H7 (cell line): ENCODE measurements at regions not wholly inside any gene's neighbourhood (a gene's known extent, or its start where the extent isn't known, plus 50 kb on each side); places are given as distances from the start of the nearest gene placed in this dataset.
"Not testable (repeated sequence)": the region's sequence is repeated elsewhere in the genome, so short reads cannot be mapped to it uniquely, and the experiment has no call there.

Source experiments
- DNase-seq: peaks from one replicate; pipeline ENCODE4 v3.0.0; 2012
- H3K27me3 ChIP-seq: 2 replicates; pipeline ENCODE4 v1.6.0; 2011; ENCODE audit warnings: mild to moderate bottlenecking, low read length; ENCODE audit not compliant: control insufficient read depth, insufficient read depth
- H3K36me3 ChIP-seq: replicated peaks from 2 replicates; pipeline ENCODE4 v1.5.1; 2011; ENCODE audit warnings: low read length; ENCODE audit not compliant: control insufficient read depth, insufficient read depth
- H3K4me3 ChIP-seq: 2 replicates; pipeline ENCODE4 v1.5.1; 2011; ENCODE audit warnings: low read depth, mild to moderate bottlenecking, control low read depth, low read length, moderate library complexity; ENCODE audit not compliant: insufficient read depth

GRCh38 chr4:137968956-137969678 is 273.0 kb downstream of the SLC7A11 start:
- no peak overlapping the region for H3K4me3 ChIP-seq
- no peak for DNase-seq
- no peaks in the 10 kb centered on the region for H3K36me3 ChIP-seq
- H3K27me3 ChIP-seq = no peaks in the 10 kb centered on the region

- DNase-seq = no peak
- no peaks in the 10 kb centered on the region for H3K36me3 ChIP-seq
- no peak overlapping the region for H3K4me3 ChIP-seq
- no peaks in the 10 kb centered on the region for H3K27me3 ChIP-seq
These were observed 274.5 kb downstream of the SLC7A11 start for GRCh38 chr4:137967480-137968190.

GRCh38 chr4:137966504-137966903 is 275.6 kb downstream of the SLC7A11 start:
- Histone ChIP-seq H3K27me3 (no peaks in the 10 kb centered on the region), H3K36me3 (no peaks in the 10 kb centered on the region), H3K4me3 (no peak overlapping the region)
- no peak for DNase-seq

- no peaks in the 10 kb centered on the region for H3K27me3 ChIP-seq
- H3K36me3 ChIP-seq = no peaks in the 10 kb centered on the region
- H3K4me3 ChIP-seq = no peak overlapping the region
- no peak for DNase-seq
These were observed 281.1 kb downstream of the SLC7A11 start for GRCh38 chr4:137961051-137961438.

GRCh38 chr4:137960371-137961050 is 281.6 kb downstream of the SLC7A11 start:
- DNase-seq = no peak
- Histone ChIP-seq H3K36me3 (no peaks in the 10 kb centered on the region), H3K27me3 (no peaks in the 10 kb centered on the region), H3K4me3 (no peak overlapping the region)

GRCh38 chr4:137957806-137958205 is 284.3 kb downstream of the SLC7A11 start:
- Histone ChIP-seq H3K27me3 (no peaks in the 10 kb centered on the region), H3K36me3 (no peaks in the 10 kb centered on the region), H3K4me3 (no peak overlapping the region)
- DNase-seq = no peak

- H3K4me3 ChIP-seq = no peak overlapping the region
- no peak for DNase-seq
- H3K27me3 ChIP-seq = no peaks in the 10 kb centered on the region
- H3K36me3 ChIP-seq = no peaks in the 10 kb centered on the region
These were observed 285.9 kb downstream of the SLC7A11 start for GRCh38 chr4:137956256-137956655.

- no peaks in the 10 kb centered on the region for H3K27me3 ChIP-seq
- H3K36me3 ChIP-seq = no peaks in the 10 kb centered on the region
- no peak for DNase-seq
- H3K4me3 ChIP-seq = no peak overlapping the region
These were observed 286.6 kb downstream of the SLC7A11 start for GRCh38 chr4:137955595-137955994.

GRCh38 chr4:137952116-137952515 is 290.0 kb downstream of the SLC7A11 start:
- Histone ChIP-seq H3K4me3 (no peak overlapping the region), H3K27me3 (no peaks in the 10 kb centered on the region), H3K36me3 (no peaks in the 10 kb centered on the region)
- DNase-seq = no peak

GRCh38 chr4:137950286-137950685 is 291.9 kb downstream of the SLC7A11 start:
- Histone ChIP-seq H3K4me3 (no peak overlapping the region), H3K27me3 (no peaks in the 10 kb centered on the region), H3K36me3 (no peaks in the 10 kb centered on the region)
- DNase-seq = no peak

GRCh38 chr4:137949746-137950145 is 292.4 kb downstream of the SLC7A11 start:
- Histone ChIP-seq H3K27me3 (no peaks in the 10 kb centered on the region), H3K36me3 (no peaks in the 10 kb centered on the region), H3K4me3 (no peak overlapping the region)
- DNase-seq = no peak

GRCh38 chr4:137946453-137947174 is 295.5 kb downstream of the SLC7A11 start:
- DNase-seq = no peak
- Histone ChIP-seq H3K36me3 (no peaks in the 10 kb centered on the region), H3K4me3 (no peak overlapping the region), H3K27me3 (no peaks in the 10 kb centered on the region)

GRCh38 chr4:137942815-137943214 is 299.3 kb downstream of the SLC7A11 start:
- not testable (repeated sequence) for H3K27me3 ChIP-seq, H3K36me3 ChIP-seq, DNase-seq, H3K4me3 ChIP-seq

- not testable (repeated sequence) for DNase-seq, H3K27me3 ChIP-seq, H3K36me3 ChIP-seq, H3K4me3 ChIP-seq
These were observed 300.1 kb downstream of the SLC7A11 start for GRCh38 chr4:137942015-137942515.
